GM18907 (cell line): ENCODE measurements at regions not wholly inside any gene's neighbourhood (a gene's known extent, or its start where the extent isn't known, plus 50 kb on each side); places are given as distances from the start of the nearest gene placed in this dataset.
"Not testable (repeated sequence)": the region's sequence is repeated elsewhere in the genome, so short reads cannot be mapped to it uniquely, and the experiment has no call there.

Source experiments
- ATAC-seq: cut with Tn5 transposase; IDR thresholded peaks from one replicate; pipeline ENCODE4 v1.9.1; 2021; ENCODE audit warnings: mild to moderate bottlenecking, moderate library complexity; ENCODE audit not compliant: unreplicated experiment

DNA sequence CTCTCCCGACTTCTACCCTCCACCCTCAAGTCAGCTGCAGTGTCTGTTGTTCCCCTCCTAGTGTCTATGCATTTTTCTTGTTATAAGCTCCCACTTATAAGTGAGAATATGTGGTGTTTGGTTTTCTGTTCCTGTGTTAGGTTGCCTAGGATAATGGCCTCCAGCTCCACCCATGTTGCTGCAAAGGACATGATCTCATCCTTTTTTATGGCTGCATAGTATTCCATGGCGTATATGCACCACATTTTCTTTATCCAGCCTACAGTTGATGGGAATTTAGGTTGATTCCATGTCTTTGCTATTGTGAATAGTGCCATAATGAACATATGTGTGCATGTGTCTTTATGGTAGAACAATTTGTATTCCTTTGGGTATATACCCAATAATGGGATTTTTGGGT is 80.7 kb downstream of the SPTSSA start:
- ATAC-seq, result not testable (repeated sequence)

DNA sequence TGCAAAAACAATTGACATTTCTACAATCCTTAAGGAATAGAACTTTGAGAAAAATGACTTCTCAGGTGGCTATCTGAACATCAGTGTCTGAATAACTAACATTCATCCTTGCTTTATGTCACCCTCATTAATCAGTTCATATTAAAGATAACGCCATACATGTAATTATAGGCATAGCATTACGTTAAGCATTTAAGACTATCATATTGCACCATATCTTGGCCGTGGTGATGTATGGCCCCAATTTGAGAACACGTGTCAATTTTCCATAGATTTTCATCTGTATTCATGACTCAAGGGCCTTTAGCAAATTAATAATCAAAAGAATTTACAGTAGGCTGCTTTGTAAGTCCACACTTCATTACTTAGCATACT is 81.6 kb downstream of the SPTSSA start:
- ATAC-seq, result no peak

DNA sequence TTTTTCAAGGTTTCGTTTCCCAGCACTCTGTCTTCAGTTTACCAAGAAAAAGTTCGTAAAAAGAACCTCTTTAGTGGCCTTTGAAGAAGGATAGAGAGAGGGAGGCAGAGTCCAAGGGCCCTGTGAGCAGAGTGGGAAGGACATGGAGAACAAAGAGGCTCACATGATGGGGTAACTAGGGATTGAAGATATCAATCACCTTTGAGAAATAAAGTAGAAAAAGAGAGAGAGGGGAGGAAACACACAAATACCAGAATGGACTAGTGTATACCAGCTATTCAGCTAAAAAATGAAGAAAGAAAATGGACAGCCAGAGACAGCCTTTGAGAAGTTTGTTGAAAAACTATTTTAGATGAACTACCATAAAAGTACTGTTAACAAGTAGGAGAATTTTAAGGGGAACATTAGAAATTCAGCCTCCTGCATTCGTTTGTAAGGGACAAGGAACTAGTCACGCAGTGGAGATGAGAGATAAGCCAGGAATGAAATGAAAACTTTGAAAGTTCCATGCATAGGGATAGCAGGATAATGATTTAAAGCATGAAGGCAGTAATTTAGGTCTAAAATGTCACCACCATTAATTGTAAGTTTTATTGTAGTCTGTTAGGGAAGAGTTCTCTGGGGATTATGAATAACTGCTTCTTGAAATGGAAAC is 82.1 kb downstream of the SPTSSA start:
- no peak for ATAC-seq

DNA sequence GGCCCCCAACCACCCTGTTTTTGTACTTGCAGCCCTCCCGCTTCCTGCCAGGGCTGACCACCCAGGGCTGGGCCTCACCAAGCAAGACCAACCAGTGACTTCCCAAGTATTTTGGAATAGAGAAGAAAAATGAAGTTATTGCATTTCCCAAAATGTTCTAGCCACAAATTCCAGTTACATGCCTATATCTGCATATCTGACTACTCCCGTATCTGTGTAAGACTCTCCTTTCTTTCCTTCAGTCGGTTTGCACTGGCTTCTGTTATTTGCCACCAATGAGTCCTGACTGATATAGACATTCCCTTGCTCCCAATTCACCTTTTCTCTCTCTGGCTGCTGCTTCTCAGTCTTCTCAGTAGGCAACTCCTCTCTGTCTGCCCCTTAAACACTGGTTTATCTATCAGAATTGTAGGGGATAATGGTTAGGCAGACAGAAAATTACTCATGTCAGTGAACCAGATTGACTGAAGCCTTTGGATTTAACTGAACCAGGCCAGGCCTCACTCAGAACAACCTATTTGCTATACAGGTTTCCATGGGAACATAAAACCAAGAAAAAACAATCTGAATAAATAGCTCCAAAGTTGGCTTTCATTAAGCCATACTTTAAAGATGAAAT is 85.3 kb downstream of the SPTSSA start:
- ATAC-seq, result no peak

DNA sequence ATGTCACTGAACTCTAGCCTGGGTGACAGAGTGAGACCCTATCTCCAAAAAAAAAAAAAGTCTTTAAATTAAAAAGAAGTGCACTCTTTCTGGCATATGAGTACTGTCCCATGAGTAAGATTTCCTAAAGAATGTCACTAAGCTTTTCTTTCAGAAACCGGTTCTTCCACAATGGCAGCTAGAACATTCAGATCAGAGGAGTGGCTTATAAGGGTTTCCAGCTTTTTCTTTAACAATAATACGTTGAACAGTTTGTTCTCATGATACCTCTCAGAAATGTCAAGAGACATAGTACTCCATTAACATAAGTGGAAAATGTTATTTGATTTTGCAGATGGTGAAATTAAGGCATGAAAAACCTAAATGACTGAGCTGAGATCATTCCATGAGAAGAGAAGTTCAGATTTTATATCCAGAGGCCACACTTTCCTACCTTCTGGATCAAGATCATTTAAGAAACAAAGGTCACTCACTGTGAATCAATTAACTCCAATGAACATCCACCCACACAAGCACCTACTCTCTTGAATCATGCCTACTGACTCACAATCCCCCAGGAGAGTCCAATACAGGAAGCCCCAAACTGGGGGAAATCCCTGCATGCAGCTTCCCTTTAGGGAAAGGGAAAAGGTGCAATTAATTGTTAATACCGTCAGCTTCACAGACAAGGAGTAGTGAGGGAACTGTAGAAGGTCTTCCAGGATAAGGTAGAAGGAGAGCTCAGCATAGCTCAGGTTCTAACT is 86.9 kb downstream of the SPTSSA start:
- no peak for ATAC-seq

GRCh38 chr14:34373191-34373590 is 88.8 kb downstream of the SPTSSA start:
- no peak for ATAC-seq

DNA sequence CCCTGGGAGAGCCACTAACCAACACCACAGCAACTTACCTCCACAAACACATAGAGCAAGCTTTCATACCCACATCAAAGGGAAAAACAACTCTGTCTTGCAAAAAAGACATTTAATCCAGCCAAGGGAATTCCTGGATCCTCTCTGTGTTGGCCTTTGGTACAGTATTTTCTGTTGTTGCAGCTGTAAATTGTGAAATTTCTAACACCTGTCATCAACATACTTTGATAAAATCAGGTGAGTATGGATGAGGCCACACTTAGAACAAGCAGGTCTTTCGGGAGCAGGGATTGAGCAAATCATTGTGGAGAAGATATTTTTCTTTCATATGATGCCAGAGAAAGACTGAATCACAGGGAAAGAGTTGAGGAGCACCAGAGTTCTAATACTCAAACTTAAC is 89.3 kb downstream of the SPTSSA start:
- ATAC-seq, result no peak

GRCh38 chr14:34369648-34370030 is 92.4 kb downstream of the SPTSSA start:
- ATAC-seq, result no peak

DNA sequence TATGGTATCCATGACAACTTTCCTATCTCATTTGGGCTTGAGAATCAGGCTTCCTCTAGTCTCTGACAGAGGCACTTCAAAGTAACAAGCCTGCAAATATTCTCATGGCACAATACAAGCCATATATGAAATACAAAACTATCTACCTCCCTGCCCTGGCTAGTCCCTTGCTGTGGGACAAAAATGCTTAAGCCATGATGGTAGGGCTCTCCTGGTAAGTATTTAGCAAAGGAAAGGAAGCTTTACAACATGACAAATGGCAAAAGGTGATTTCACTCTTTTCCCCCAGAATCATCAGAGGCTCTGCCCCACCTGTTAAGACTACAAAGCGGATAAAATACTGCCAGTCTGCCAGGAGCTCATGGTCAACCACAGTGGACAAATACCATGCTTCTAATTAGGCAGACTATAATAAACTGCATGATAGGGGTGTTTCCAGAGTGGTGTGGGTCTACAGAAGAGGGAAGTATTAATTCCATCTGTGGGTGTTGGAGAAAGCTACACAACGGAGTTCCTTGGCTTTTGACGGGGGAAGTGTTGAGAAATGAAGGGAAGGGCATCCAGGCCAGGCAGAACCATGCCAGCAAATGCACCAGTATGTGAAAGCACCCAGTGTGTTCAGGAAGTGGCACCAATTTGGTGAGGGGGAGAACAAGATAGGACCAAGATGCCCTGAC is 92.9 kb downstream of the SPTSSA start:
- ATAC-seq, result no peak

DNA sequence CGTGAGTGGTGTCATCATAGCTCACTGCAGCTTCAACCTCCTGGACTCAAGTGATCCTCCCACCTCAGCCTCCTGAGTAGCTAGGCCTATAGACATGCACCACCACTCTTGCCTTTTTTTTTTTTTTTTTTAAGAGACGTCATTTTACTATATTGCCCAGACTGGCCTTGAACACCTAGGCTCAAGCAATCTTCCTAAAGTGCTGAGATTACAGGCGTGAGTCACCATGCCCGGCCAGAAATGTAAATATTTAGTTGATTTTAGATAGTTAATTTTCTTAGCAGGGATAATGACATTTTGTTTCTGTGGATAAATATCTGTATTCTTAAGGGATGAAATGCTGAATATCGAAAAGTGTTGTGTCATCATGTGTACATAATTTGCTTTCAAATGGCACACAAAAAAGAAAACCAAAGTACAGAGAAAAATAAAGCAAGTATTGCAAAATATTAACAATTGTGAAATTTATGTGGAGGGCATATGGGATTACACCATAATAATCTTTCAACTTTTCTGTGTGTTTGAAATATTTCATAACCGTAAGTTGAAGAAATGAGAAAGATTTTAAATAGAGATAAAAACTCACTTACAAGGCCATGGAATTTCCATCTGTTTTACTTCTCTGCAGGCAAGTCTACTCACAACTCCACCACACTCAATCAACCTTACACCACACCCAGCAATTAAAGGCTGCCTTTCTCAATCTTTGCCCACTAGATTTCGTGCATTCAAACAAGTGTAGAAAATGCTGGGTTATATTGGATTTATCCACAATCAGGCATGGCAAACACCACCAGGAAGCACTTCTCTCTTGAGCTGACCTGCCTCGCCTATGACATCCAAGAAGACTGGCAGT is 93.7 kb downstream of the SPTSSA start:
- no peak for ATAC-seq

DNA sequence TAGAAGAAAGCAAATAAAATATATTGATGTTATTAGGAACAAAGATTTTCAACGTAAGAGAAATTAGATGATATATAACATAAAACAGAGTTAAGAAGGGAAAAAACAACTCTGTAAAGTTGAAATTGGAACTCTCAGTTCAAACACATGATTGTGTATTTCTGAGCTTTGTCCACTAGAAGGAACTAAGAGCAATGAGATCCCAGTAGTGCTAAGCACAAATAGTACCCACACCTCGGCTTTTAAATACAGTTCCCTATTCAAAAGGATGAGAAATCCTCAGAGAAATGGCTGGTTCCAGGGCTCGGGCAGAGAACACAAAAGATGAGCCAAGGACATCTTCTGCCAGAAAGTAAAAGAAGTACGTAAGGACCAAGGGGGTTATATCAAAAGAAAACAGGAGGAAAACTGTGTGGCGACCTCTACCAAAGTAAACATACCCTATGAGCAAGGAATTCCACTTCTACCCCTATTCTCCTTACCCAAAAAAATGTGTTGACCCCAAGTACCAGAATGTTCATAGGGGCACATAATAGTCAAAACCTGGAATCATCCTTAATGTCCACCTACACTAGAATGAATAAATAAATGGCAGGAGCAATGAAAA is 96.6 kb downstream of the SPTSSA start:
- ATAC-seq, result no peak

- no peak for ATAC-seq
These were observed 97.8 kb downstream of the SPTSSA start for GRCh38 chr14:34364201-34364600.

DNA sequence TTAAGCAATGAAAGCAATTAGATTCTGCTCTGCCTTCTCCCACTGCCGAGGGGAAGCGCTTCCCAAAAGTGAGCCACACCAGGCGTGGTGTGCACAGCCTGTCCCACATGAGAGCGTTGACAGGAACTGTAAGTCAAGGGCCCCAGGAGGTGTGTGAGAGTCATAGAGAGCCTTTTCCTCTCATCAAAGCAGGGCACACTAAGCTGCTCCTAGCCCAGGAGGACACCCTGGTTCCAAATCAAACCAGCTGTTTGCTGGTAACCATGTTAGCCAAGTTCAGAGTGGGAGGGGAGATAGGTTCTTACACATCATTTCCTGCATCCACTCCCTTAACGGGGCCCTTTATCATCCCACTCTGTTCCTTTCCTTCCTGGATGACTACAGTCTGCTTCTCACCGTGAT is 98.3 kb downstream of the SPTSSA start:
- ATAC-seq, result no peak

DNA sequence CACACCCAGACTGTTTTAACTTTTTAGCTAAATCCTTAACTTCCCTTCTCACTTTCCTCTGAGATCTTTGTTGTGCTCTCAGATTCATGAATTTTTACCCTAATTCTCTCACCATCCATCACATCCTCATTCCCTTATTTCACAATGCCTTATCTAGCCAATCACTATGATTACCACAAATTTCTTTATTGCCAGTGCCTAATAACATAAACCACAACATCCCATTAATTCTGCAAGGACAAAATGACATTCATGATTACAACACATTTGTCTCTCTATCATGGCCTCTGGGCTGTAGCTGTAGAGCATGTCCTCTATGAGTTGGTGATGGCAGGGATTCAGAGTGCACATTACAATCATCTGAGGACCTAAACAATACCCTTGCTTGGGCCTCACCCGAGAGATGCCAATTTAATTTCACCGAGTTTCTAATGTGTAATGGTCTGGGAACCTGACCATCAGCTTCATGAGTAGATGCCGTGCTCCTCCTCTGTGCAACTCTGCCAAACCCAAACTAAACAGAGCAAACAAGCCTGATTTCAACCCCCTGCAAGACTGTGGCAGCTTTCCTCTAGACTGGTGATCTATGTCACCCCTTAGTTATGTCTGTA is 99.3 kb downstream of the SPTSSA start:
- ATAC-seq, result no peak

- no peak for ATAC-seq
These were observed 100.5 kb downstream of the SPTSSA start for GRCh38 chr14:34361504-34362011.

DNA sequence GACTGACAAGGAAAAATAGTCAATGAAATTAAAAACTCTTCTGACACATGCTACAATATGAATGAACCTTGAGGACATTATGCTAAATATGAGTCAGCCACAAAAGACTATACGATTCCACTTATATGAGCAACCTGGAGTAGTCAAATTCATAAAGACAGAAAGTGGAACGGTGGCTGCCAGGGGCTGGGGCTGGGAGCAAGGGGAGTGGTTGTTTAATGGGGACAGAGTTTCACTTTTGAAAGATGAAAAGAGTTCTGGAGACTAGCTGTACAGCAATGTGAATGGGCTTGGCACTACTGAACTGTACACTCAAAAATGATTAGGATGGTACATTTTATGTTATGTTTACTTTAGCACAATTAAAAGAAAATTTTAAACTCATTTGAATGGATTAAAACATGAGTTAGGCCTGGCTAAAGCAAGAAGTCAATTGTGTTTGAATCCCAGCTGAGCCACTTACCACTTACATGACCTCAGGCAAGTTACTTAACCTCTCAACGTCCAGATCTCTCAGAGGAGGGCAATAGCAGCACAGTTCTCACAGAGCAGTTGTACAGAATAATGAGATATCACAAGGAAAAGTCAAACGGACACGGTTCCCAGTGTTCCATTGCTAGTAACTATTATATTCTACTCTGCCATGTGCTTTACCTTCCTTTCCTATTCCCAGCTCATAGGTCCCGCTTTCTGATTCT is 102.5 kb downstream of the SPTSSA start:
- ATAC-seq, result no peak

- ATAC-seq, result no peak
These were observed 105.8 kb downstream of the SPTSSA start for GRCh38 chr14:34356264-34356654.

DNA sequence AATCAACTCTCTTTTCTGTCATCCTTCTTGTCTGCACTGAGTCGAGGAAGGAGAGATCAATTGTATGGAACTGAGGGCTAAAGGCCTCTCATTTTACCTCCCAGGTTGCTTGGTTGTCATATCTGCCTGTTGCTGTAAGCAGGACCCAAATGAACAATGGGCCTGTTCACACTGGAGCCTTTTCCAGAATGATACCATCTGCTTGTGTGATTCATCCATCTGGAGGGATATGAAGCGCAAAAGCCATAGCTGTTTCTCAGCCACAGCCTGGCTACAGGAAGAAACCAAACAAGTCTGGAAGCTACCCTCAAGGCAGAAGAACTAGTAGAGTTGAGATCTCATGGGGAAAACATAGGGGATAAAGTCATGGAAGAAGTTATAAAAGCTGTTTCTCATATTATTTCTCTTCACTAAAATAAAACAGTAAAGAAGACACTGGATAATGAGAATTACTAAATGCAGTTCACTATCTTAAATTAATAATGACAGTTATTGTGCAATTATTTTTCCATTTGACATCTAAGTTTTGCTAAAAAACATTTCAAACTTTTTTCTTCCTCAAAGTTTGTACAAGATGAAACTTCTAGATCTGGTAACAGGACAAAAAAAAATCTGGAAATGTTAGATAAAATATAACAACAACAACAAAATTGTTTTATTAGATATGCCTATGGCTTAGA is 106.3 kb downstream of the SPTSSA start:
- ATAC-seq, result no peak

DNA sequence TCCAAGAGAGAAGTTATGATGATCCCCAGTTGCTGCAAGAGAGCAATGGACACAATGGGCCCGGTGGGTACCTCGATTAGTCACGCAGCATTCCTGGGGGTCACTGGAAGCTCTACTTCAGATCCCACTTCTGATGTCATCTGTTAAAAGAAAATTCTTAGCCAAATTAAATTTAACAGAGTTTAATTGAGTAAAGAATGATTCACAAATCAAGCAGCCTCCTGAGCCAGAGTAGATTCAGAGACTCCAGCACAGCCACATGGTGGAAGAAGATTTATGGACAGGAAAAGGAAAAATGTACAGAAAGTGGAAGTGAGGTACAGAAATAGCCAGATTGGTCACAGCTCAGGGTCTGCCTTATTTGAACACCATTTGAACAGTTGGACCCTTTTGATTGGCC is 107.5 kb downstream of the SPTSSA start:
- no peak for ATAC-seq
